ENCODE measurements at regions not wholly inside any gene's neighbourhood (a gene's known extent, or its start where the extent isn't known, plus 50 kb on each side); places are given as distances from the start of the nearest gene placed in this dataset.
"Not testable (repeated sequence)": the region's sequence is repeated elsewhere in the genome, so short reads cannot be mapped to it uniquely, and the experiment has no call there.

GRCh38 chr2:16971722-16972234, 306.1 kb upstream of the CYRIA start:
- FAIRE-seq: no peak
- TF ChIP-seq CTCF (IDR thresholded peaks at IDR 0.05; ENCODE audit: insufficient read depth, missing control alignments): no peak
- DNase-seq (ENCODE audit: insufficient read length, low spot score): no peak

GRCh38 chr2:16970948-16971347, 305.3 kb upstream of the CYRIA start:
- not testable (repeated sequence) for DNase-seq (ENCODE audit: insufficient read length, low spot score); FAIRE-seq

- no peak for FAIRE-seq
- no peak for TF ChIP-seq CTCF (IDR thresholded peaks at IDR 0.05; ENCODE audit: insufficient read depth, missing control alignments)
- DNase-seq (ENCODE audit: insufficient read length, low spot score): no peak
These were observed 296.9 kb upstream of the CYRIA start for GRCh38 chr2:16962505-16962904.

GRCh38 chr2:16960579-16960978, 294.9 kb upstream of the CYRIA start:
- DNase-seq (ENCODE audit: insufficient read length, low spot score): no peak
- no peak for TF ChIP-seq CTCF (IDR thresholded peaks at IDR 0.05; ENCODE audit: insufficient read depth, missing control alignments)
- FAIRE-seq: no peak

GRCh38 chr2:16958266-16958665, 292.6 kb upstream of the CYRIA start:
- FAIRE-seq (no peak), DNase-seq (ENCODE audit: insufficient read length, low spot score) (no peak)
- TF ChIP-seq CTCF (IDR thresholded peaks at IDR 0.05; ENCODE audit: insufficient read depth, missing control alignments): no peak

GRCh38 chr2:16952805-16953204, 287.2 kb upstream of the CYRIA start:
- DNase-seq (ENCODE audit: insufficient read length, low spot score): no peak
- no peak for TF ChIP-seq CTCF (IDR thresholded peaks at IDR 0.05; ENCODE audit: insufficient read depth, missing control alignments)
- no peak for FAIRE-seq

GRCh38 chr2:16952368-16952767, 286.7 kb upstream of the CYRIA start:
- no peak for TF ChIP-seq CTCF (IDR thresholded peaks at IDR 0.05; ENCODE audit: insufficient read depth, missing control alignments)
- FAIRE-seq (no peak), DNase-seq (ENCODE audit: insufficient read length, low spot score) (no peak)

GRCh38 chr2:16950436-16950835, 284.8 kb upstream of the CYRIA start:
- TF ChIP-seq CTCF (IDR thresholded peaks at IDR 0.05; ENCODE audit: insufficient read depth, missing control alignments): no peak
- no peak for DNase-seq (ENCODE audit: insufficient read length, low spot score)
- no peak for FAIRE-seq
